ENCODE measurements at regions not wholly inside any gene's neighbourhood (a gene's known extent, or its start where the extent isn't known, plus 50 kb on each side); places are given as distances from the start of the nearest gene placed in this dataset.

- FAIRE-seq, result no peak
- no peaks in the 10 kb centered on the region for H3K36me3 ChIP-seq (ENCODE audit: control insufficient read depth in 2 of 2, extremely low read depth in 1 of 2, insufficient read depth in 2 of 2, low read length in 2 of 2)
- H3K27me3 ChIP-seq (ENCODE audit: control insufficient read depth in 2 of 2, insufficient read depth in 2 of 2, low read length in 2 of 2), result no peaks in the 10 kb centered on the region
- no peak overlapping the region for H3K4me2 ChIP-seq (ENCODE audit: insufficient read depth, low read length)
- dilution Hi-C loops (cut with MboI; ENCODE audit: extremely low pct_ligation_motif_present, low sequenced_read_pairs) (no loop called here), intact Hi-C loops (cut with micrococcal nuclease) (no loop called here)
- H3K79me2 ChIP-seq (ENCODE audit: control insufficient read depth, insufficient read depth, low read length), result no peaks in the 10 kb centered on the region
- H3K27ac ChIP-seq (ENCODE audit: insufficient read depth, low read depth, low read length), result no peak overlapping the region
- ChIA-PET POLR2A (no interaction called here), CTCF (no interaction called here)
- no TSS peak for BruUV-seq (replicated peaks)
- TF ChIP-seq MYC (IDR thresholded peaks at IDR 0.05; ENCODE audit: low read depth, low read length), result no peak
- H2AFZ ChIP-seq (ENCODE audit: low read depth, low read length), result no peak overlapping the region
- H4K20me1 ChIP-seq (replicated peaks; ENCODE audit: control insufficient read depth, extremely low read depth, insufficient read depth, low read length), result no peaks in the 10 kb centered on the region
- H3K4me3 ChIP-seq (replicated peaks in 1 of 3; ENCODE audit: insufficient read depth in 1 of 3, low read depth in 1 of 3, low read length in 3 of 3), result no peak overlapping the region
- no peaks in the 10 kb centered on the region for H3K9me3 ChIP-seq (replicated peaks; ENCODE audit: control insufficient read depth, insufficient read depth, low read length)
- peaks cover 17% of the 10 kb centered on the region for H3K4me1 ChIP-seq (ENCODE audit: control insufficient read depth, extremely low read depth, insufficient read depth, low read length)
- DNase-seq (ENCODE audit: low read depth, low spot score), result no peak
- H3K9ac ChIP-seq (replicated peaks; ENCODE audit: extremely low read depth, insufficient read depth, low read length), result no peak overlapping the region
- H3K9me1 ChIP-seq (replicated peaks; ENCODE audit: control insufficient read depth, extremely low read depth, insufficient read depth, low read length), result no peaks in the 10 kb centered on the region
These were observed 133.0 kb upstream of the FRMD6 start for GRCh38 chr14:51518711-51519110.

- Histone ChIP-seq H4K20me1 (replicated peaks; ENCODE audit: control insufficient read depth, extremely low read depth, insufficient read depth, low read length) (no peaks in the 10 kb centered on the region), H3K9me1 (replicated peaks; ENCODE audit: control insufficient read depth, extremely low read depth, insufficient read depth, low read length) (no peaks in the 10 kb centered on the region), H3K27me3 (ENCODE audit: control insufficient read depth in 2 of 2, insufficient read depth in 2 of 2, low read length in 2 of 2) (no peaks in the 10 kb centered on the region), H3K36me3 (ENCODE audit: control insufficient read depth in 2 of 2, extremely low read depth in 1 of 2, insufficient read depth in 2 of 2, low read length in 2 of 2) (no peaks in the 10 kb centered on the region), H3K9me3 (replicated peaks; ENCODE audit: control insufficient read depth, insufficient read depth, low read length) (no peaks in the 10 kb centered on the region), H2AFZ (ENCODE audit: low read depth, low read length) (no peak overlapping the region), H3K79me2 (ENCODE audit: control insufficient read depth, insufficient read depth, low read length) (no peaks in the 10 kb centered on the region), H3K9ac (replicated peaks; ENCODE audit: extremely low read depth, insufficient read depth, low read length) (no peak overlapping the region), H3K4me3 (replicated peaks in 1 of 3; ENCODE audit: insufficient read depth in 1 of 3, low read depth in 1 of 3, low read length in 3 of 3) (no peak overlapping the region), H3K27ac (ENCODE audit: insufficient read depth, low read depth, low read length) (no peak overlapping the region), H3K4me1 (ENCODE audit: control insufficient read depth, extremely low read depth, insufficient read depth, low read length) (peaks cover 17% of the 10 kb centered on the region), H3K4me2 (ENCODE audit: insufficient read depth, low read length) (peak overlapping the region; percentile 22)
- ChIA-PET CTCF (no interaction called here), POLR2A (no interaction called here)
- no TSS peak for BruUV-seq (replicated peaks)
- intact Hi-C loops (cut with micrococcal nuclease) (loop anchor here (2.0 kb wide), 1 partner anchor 15 kb away; no protein-coding TSS in a partner anchor), dilution Hi-C loops (cut with MboI; ENCODE audit: extremely low pct_ligation_motif_present, low sequenced_read_pairs) (no loop called here)
- TF ChIP-seq FOS (IDR thresholded peaks at IDR 0.05; ENCODE audit: borderline replicate concordance, insufficient read depth, low read length) (peak; percentile 28), JUN (IDR thresholded peaks at IDR 0.05; ENCODE audit: borderline replicate concordance, insufficient read depth, insufficient read length, low read depth) (peak; percentile 37), EZH2 (IDR thresholded peaks at IDR 0.05; ENCODE audit: borderline replicate concordance, low read depth, low read length, severe bottlenecking) (no peak), MYC (IDR thresholded peaks at IDR 0.05; ENCODE audit: low read depth, low read length) (no peak), GATA2 (IDR thresholded peaks at IDR 0.05; ENCODE audit: insufficient read depth, insufficient read length, low read depth, low read length) (peak; percentile 59)
- FAIRE-seq (no peak), DNase-seq (ENCODE audit: low read depth, low spot score) (peak; percentile 72)
These were observed 131.6 kb upstream of the FRMD6 start for GRCh38 chr14:51520087-51520486.

Measured in endothelial cell of umbilical vein (primary cell).